ENCODE measurements at regions not wholly inside any gene's neighbourhood (a gene's known extent, or its start where the extent isn't known, plus 50 kb on each side); places are given as distances from the start of the nearest gene placed in this dataset.

DNA sequence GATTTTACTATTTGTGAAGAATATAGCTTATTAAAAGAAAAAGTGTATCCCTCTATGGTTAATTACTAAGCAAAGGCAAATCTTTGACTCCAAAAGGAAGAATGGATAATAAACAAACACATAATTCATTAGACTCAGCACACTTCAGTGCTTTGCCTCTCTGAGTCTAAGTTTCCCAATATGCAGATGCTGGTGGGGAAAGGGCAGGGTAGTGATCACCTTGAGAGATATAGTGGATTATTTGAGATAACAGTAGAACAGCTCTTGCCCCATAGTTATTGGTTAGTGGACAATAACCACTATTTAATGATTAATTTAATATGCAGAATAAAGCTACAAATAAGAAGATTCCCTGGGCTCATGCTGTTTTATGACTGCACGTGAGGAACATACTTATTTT is 98.2 kb upstream of the SLC8A1 start:
- Histone ChIP-seq H3K36me3 (no peaks in the 10 kb centered on the region), H3K4me3 (no peak overlapping the region), H3K27ac (peak overlapping the region in 5 of 10 donors; percentile 42 to 75 (median 48)), H3K9me3 (no peaks in the 10 kb centered on the region), H3K27me3 (no peaks in the 10 kb centered on the region), H3K4me1 (peaks cover 0 to 17% (median 3%) of the 10 kb centered on the region in 9 donors)
- DNase-seq: no peak
- TF ChIP-seq, protein P1, sequence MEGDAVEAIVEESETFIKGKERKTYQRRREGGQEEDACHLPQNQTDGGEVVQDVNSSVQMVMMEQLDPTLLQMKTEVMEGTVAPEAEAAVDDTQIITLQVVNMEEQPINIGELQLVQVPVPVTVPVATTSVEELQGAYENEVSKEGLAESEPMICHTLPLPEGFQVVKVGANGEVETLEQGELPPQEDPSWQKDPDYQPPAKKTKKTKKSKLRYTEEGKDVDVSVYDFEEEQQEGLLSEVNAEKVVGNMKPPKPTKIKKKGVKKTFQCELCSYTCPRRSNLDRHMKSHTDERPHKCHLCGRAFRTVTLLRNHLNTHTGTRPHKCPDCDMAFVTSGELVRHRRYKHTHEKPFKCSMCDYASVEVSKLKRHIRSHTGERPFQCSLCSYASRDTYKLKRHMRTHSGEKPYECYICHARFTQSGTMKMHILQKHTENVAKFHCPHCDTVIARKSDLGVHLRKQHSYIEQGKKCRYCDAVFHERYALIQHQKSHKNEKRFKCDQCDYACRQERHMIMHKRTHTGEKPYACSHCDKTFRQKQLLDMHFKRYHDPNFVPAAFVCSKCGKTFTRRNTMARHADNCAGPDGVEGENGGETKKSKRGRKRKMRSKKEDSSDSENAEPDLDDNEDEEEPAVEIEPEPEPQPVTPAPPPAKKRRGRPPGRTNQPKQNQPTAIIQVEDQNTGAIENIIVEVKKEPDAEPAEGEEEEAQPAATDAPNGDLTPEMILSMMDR (IDR thresholded peaks at IDR 0.05): no peak
- 95 to 97% methylated on average over 1 of the region's 1 CpG for WGBS, 2 donors
- intact Hi-C loops (cut with DNase I): loop anchor here in 9 of 10 donors (2.0 to 10.0 kb wide), 11 partner anchors 35 to 638 kb away; partner anchors contain the start of gene SLC8A1 (in 5 of the 9)
- no peak for ATAC-seq

DNA sequence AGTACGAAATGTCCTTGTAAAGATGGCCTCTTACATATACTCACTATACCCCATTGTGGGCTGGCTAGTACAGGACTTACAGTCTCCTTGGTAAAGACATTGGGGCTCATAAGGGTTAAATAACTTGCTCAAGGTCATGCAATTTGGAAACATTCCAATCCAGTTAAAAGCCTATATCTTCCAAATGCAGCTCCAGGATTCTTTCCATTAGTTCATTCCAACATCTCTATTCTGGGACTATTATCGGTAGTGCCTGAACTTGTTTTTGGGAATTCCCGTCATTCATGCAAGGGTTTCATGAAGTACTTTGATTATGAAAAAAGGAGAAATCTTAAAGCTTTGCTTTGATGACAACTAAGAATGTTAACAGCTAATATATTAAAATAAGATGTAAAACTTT is 99.2 kb upstream of the SLC8A1 start:
- TF ChIP-seq, protein P1 (IDR thresholded peaks at IDR 0.05): no peak
- H3K27ac ChIP-seq: peak overlapping the region in 8 of 10 donors; percentile 17 to 75 (median 47)
- H3K9me3 ChIP-seq: no peaks in the 10 kb centered on the region
- peaks cover 0 to 17% (median 4%) of the 10 kb centered on the region in 9 donors for H3K4me1 ChIP-seq
- ATAC-seq: peak in 6 of 8 donors; percentile 39 to 74 (median 56)
- no peak overlapping the region for H3K4me3 ChIP-seq
- 52 to 66% methylated on average over 3 of the region's 3 CpGs for WGBS, 2 donors
- intact Hi-C loops (cut with DNase I): loop anchor here in 9 of 10 donors (2.0 to 10.0 kb wide), 11 partner anchors 36 to 639 kb away; partner anchors contain the start of gene SLC8A1 (in 5 of the 9)
- H3K36me3 ChIP-seq: no peaks in the 10 kb centered on the region
- no peak for DNase-seq
- H3K27me3 ChIP-seq: no peaks in the 10 kb centered on the region

DNA sequence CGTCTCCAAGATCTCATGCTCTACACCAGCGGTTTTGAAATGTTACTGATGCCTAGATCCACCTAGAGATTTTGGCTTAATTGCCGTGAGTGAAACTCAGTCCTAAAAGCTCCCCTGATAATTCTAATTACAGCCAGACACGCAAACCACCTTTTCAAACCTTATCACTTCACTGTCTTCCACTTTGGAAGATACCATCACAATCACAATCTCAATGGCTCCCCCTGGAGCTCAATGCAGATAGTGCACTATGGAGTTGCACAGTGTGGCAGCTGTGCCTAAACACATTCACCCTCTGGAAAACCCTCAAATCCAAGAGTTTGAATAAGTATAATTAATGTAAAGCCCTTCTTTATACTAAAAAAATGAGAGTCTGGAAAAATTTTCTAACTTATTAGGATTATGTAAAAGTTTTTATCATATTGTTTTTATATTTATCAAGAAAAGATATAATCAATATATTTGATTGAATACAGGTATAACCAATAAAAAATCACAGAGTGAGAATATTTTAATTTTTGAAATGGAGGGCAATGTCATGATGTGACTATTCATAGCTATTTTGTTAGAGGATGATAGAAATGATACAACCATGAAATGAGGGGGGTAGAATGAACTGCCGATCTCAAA is 102.9 kb upstream of the SLC8A1 start:
- intact Hi-C loops (cut with DNase I): loop anchor here in 9 of 10 donors (1.0 to 10.0 kb wide), 13 partner anchors 42 to 642 kb away; partner anchors contain the start of gene SLC8A1 (in 5 of the 9)
- no peaks in the 10 kb centered on the region for H3K36me3 ChIP-seq
- H3K4me1 ChIP-seq: peaks cover 0 to 14% (median 4%) of the 10 kb centered on the region in 9 donors
- H3K4me3 ChIP-seq: peak overlapping the region in 1 of 10 donors; percentile 4
- 40 to 45% methylated on average over 5 of the region's 5 CpGs for WGBS, 2 donors
- H3K27ac ChIP-seq: peak overlapping the region in 4 of 10 donors; percentile 30 to 51 (median 42)
- DNase-seq (peak; percentile 18 to 76), ATAC-seq (peak; percentile 52 to 88 (median 81))
- TF ChIP-seq, protein P1 (IDR thresholded peaks at IDR 0.05): peak; percentile 58 to 96 (median 89)
- H3K9me3 ChIP-seq: no peaks in the 10 kb centered on the region
- H3K27me3 ChIP-seq: no peaks in the 10 kb centered on the region

DNA sequence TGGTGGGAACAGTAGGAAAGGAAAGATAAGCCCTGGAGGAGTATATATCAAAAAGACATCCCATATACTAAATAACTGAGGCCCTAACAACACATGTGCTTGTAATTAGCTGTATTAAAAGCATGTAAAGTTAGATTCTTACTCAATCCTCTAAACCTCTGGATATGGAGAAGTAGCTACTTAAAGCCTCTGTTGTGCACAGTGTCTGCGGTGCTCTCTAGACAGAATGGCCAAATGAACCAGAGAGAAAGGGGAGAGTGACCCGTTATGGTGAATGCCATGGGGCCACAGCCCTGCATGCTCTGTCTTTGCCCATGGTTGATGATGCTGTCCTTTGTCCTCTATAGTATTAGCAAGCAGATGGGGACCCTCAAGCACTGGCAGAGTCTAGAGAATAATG is 104.4 kb upstream of the SLC8A1 start:
- DNase-seq: no peak
- Histone ChIP-seq H3K27ac (peak overlapping the region in 1 of 10 donors; percentile 12), H3K4me1 (peaks cover 0 to 12% (median 0%) of the 10 kb centered on the region in 9 donors), H3K9me3 (no peaks in the 10 kb centered on the region), H3K27me3 (no peaks in the 10 kb centered on the region), H3K4me3 (no peak overlapping the region), H3K36me3 (no peaks in the 10 kb centered on the region)
- TF ChIP-seq, protein P1 (IDR thresholded peaks at IDR 0.05): no peak
- WGBS, 2 donors: 36 to 44% methylated on average over 2 of the region's 2 CpGs
- ATAC-seq: peak in 3 of 8 donors; percentile 18 to 57 (median 20)
- intact Hi-C loops (cut with DNase I): loop anchor here in 7 of 10 donors (5.0 to 10.0 kb wide), 6 partner anchors 71 to 639 kb away; partner anchors contain the start of gene SLC8A1 (in 2 of the 7)

Measured in heart right ventricle (tissue), 16 donors.